NB4 (cell line): ENCODE measurements at regions not wholly inside any gene's neighbourhood (a gene's known extent, or its start where the extent isn't known, plus 50 kb on each side); places are given as distances from the start of the nearest gene placed in this dataset.

Experiments
- DNase-seq: peaks from one replicate; pipeline ENCODE4 v3.0.0; 2010; ENCODE audit warnings: low read depth
- H3K4me3 ChIP-seq: one replicate; pipeline ENCODE4 v1.5.1; 2011; ENCODE audit warnings: mild to moderate bottlenecking, low read depth, low read length, moderate library complexity
- CTCF ChIP-seq: IDR thresholded peaks from one replicate; pipeline ENCODE4 v1.5.1; 2012; ENCODE audit warnings: low read depth, low read length
- MAX ChIP-seq: IDR thresholded peaks from 2 replicates; pipeline ENCODE4 v1.6.1; 2011; ENCODE audit warnings: low read depth, low read length
- MYC ChIP-seq: IDR thresholded peaks from 2 replicates; pipeline ENCODE4 v1.6.1; 2011; ENCODE audit warnings: low read depth, low read length
- POLR2A ChIP-seq: IDR thresholded peaks from 2 replicates; pipeline ENCODE4 v1.6.1; 2011; ENCODE audit warnings: mild to moderate bottlenecking; ENCODE audit not compliant: insufficient read length; ENCODE audit errors: extremely low read depth

- H3K4me3 ChIP-seq = no peak overlapping the region
- TF ChIP-seq CTCF (no peak), POLR2A (no peak), MAX (no peak), MYC (no peak)
- DNase-seq = no peak
Observed at GRCh38 chr2:147076634-147077033, 768.2 kb upstream of the ACVR2A start.

- TF ChIP-seq MAX (no peak), POLR2A (no peak), MYC (no peak), CTCF (no peak)
- DNase-seq = no peak
- no peak overlapping the region for H3K4me3 ChIP-seq
Observed at GRCh38 chr2:147068071-147068470, 776.8 kb upstream of the ACVR2A start.

- no peak overlapping the region for H3K4me3 ChIP-seq
- TF ChIP-seq MAX (no peak), CTCF (no peak), POLR2A (no peak), MYC (no peak)
- DNase-seq = no peak
Observed at GRCh38 chr2:147067136-147067535, 777.7 kb upstream of the ACVR2A start.

- H3K4me3 ChIP-seq = no peak overlapping the region
- DNase-seq = no peak
- TF ChIP-seq POLR2A = no peak
- no peak for TF ChIP-seq MAX
- no peak for TF ChIP-seq MYC
- TF ChIP-seq CTCF = no peak
Observed at GRCh38 chr2:147062073-147062472, 782.8 kb upstream of the ACVR2A start.

- no peak for TF ChIP-seq MAX
- no peak for TF ChIP-seq POLR2A
- TF ChIP-seq MYC = no peak
- TF ChIP-seq CTCF = no peak
- no peak overlapping the region for H3K4me3 ChIP-seq
- no peak for DNase-seq
Observed at GRCh38 chr2:147061269-147061668, 783.6 kb upstream of the ACVR2A start.

- no peak for DNase-seq
- H3K4me3 ChIP-seq = no peak overlapping the region
- TF ChIP-seq CTCF (no peak), MYC (no peak), POLR2A (no peak), MAX (no peak)
Observed at GRCh38 chr2:147057892-147058490, 786.8 kb upstream of the ACVR2A start.
